HEK293 (cell line): ENCODE measurements at regions not wholly inside any gene's neighbourhood (a gene's known extent, or its start where the extent isn't known, plus 50 kb on each side); places are given as distances from the start of the nearest gene placed in this dataset.

Experiments
- CTCF ChIA-PET: fragments of 350-600 bp; formaldehyde crosslinking; extraction: SDS; loops from one replicate; lab custom pipeline; 2021; ENCODE audit warnings: antibody characterized with exemption; lab: Yijun Ruan, JAX
- POLR2A ChIA-PET: fragments of 300-600 bp; formaldehyde crosslinking; extraction: SDS; loops from one replicate; lab custom pipeline; 2020; ENCODE audit warnings: antibody characterized with exemption, inconsistent platforms; lab: Yijun Ruan, JAX
- H3K27ac ChIP-seq: fragments of 200-500 bp; sonication (Bioruptor generic); 2 replicates; pipeline ENCODE4 v1.5.1; 2014; ENCODE audit warnings: low read depth, low read length, control low read depth, inconsistent platforms; ENCODE audit errors: extremely low read depth
- H3K36me3 ChIP-seq, 2 experiments: fragments of 200-500 bp in 1 of 2; sonication (Bioruptor generic) in 1 of 2; 1 replicate in 1 of 2; 2 replicates in 1 of 2; pipeline ENCODE4 v1.5.1; 2014 to 2017; ENCODE audit warnings: inconsistent platforms in 2 of 2, low read length in 2 of 2; ENCODE audit not compliant: control insufficient read depth in 2 of 2, insufficient read depth in 1 of 2
- H3K4me1 ChIP-seq: fragments of 200-500 bp; sonication (Bioruptor generic); 2 replicates; pipeline ENCODE4 v1.5.1; 2014; ENCODE audit warnings: mild to moderate bottlenecking, low read length, inconsistent platforms; ENCODE audit not compliant: control insufficient read depth, insufficient read depth
- H3K4me3 ChIP-seq: 2 replicates; pipeline ENCODE4 v1.5.1; 2011; ENCODE audit warnings: low read depth, mild to moderate bottlenecking, control low read depth, low read length, moderate library complexity
- H3K9me3 ChIP-seq: fragments of 200-500 bp; sonication (Bioruptor generic); 2 replicates; pipeline ENCODE4 v1.5.1; 2014; ENCODE audit warnings: low read depth, low read length, inconsistent platforms; ENCODE audit not compliant: control insufficient read depth, insufficient read depth
- GLI2 ChIP-seq: fragments of 450-650 bp; formaldehyde crosslinking; IDR thresholded peaks from 2 replicates; pipeline ENCODE4; 2017; ENCODE audit warnings: missing biosample characterization, missing genetic modification characterization, low read depth, borderline replicate concordance
- MEIS1 ChIP-seq: sonication (generic); formaldehyde crosslinking; IDR thresholded peaks from 2 replicates; pipeline ENCODE4 v1.8.1; 2022; ENCODE audit warnings: missing genetic modification reagents, mild to moderate bottlenecking, borderline replicate concordance
- OVOL3 ChIP-seq: fragments of 450-650 bp; formaldehyde crosslinking; IDR thresholded peaks from 2 replicates; pipeline ENCODE4 v1.5.1; 2016; ENCODE audit warnings: missing biosample characterization, missing genetic modification characterization
- ZFP37 ChIP-seq: fragments of 450-650 bp; formaldehyde crosslinking; IDR thresholded peaks from 2 replicates; pipeline ENCODE4 v1.5.1; 2016; ENCODE audit warnings: missing biosample characterization, missing genetic modification characterization
- ZFP41 ChIP-seq: fragments of 450-650 bp; formaldehyde crosslinking; IDR thresholded peaks from 2 replicates; pipeline ENCODE4 v1.5.1; 2016; ENCODE audit warnings: missing biosample characterization, missing genetic modification characterization, borderline replicate concordance
- ZNF114 ChIP-seq: fragments of 450-650 bp; formaldehyde crosslinking; IDR thresholded peaks from 2 replicates; pipeline ENCODE4 v1.5.0; 2017; ENCODE audit warnings: missing biosample characterization, missing genetic modification characterization
- ZNF23 ChIP-seq: fragments of 450-650 bp; formaldehyde crosslinking; IDR thresholded peaks from 2 replicates; pipeline ENCODE4 v1.5.1; 2016; ENCODE audit warnings: missing biosample characterization, missing genetic modification characterization, borderline replicate concordance
- ZNF274 ChIP-seq, 2 experiments: fragments of 200-500 bp in 1 of 2; fragments of 450-650 bp in 1 of 2; sonication (Bioruptor generic) in 1 of 2; formaldehyde crosslinking in 1 of 2; IDR thresholded peaks; 2 replicates each; pipeline versions ENCODE4 v1.5.1 to v1.6.1; 2014 to 2016; ENCODE audit warnings: borderline replicate concordance in 1 of 2, inconsistent platforms in 1 of 2, low read length in 1 of 2, missing biosample characterization in 1 of 2, missing genetic modification characterization in 1 of 2
- ZNF292 ChIP-seq: fragments of 450-650 bp; formaldehyde crosslinking; IDR thresholded peaks from 2 replicates; pipeline ENCODE4 v1.5.1; 2016; ENCODE audit warnings: low read depth, missing biosample characterization, missing genetic modification characterization, borderline replicate concordance
- ZNF302 ChIP-seq: fragments of 450-650 bp; formaldehyde crosslinking; IDR thresholded peaks from 2 replicates; pipeline ENCODE4 v1.5.1; 2016; ENCODE audit warnings: missing biosample characterization, missing genetic modification characterization, low read depth
- ZNF37A ChIP-seq: fragments of 450-650 bp; IDR thresholded peaks from 2 replicates; pipeline ENCODE4 v1.5.1; 2018; ENCODE audit warnings: missing biosample characterization, missing genetic modification characterization
- ZNF391 ChIP-seq: fragments of 450-650 bp; formaldehyde crosslinking; IDR thresholded peaks from 2 replicates; pipeline ENCODE4 v1.5.1; 2016; ENCODE audit warnings: low read depth, missing biosample characterization, missing genetic modification characterization, borderline replicate concordance
- ZNF404 ChIP-seq: fragments of 450-650 bp; formaldehyde crosslinking; IDR thresholded peaks from 2 replicates; pipeline ENCODE4 v1.5.1; 2017; ENCODE audit warnings: missing biosample characterization, missing genetic modification characterization
- ZNF433 ChIP-seq: fragments of 450-650 bp; formaldehyde crosslinking; IDR thresholded peaks from 2 replicates; pipeline ENCODE4 v1.5.1; 2016; ENCODE audit warnings: missing biosample characterization, missing genetic modification characterization, low read depth
- ZNF48 ChIP-seq: fragments of 450-650 bp; formaldehyde crosslinking; IDR thresholded peaks from 2 replicates; pipeline ENCODE4 v1.5.1; 2016; ENCODE audit warnings: missing biosample characterization, missing genetic modification characterization
- ZNF501 ChIP-seq: fragments of 450-650 bp; formaldehyde crosslinking; IDR thresholded peaks from 2 replicates; pipeline ENCODE4 v1.5.1; 2016; ENCODE audit warnings: missing biosample characterization, missing genetic modification characterization
- ZNF529 ChIP-seq: fragments of 450-650 bp; formaldehyde crosslinking; IDR thresholded peaks from 2 replicates; pipeline ENCODE4 v1.5.1; 2017; ENCODE audit warnings: missing genetic modification characterization, missing biosample characterization; ENCODE audit not compliant: insufficient replicate concordance
- ZNF530 ChIP-seq: fragments of 450-650 bp; formaldehyde crosslinking; IDR thresholded peaks from 2 replicates; pipeline ENCODE4 v1.5.1; 2016; ENCODE audit warnings: low read depth, missing biosample characterization, missing genetic modification characterization
- ZSCAN23 ChIP-seq: fragments of 450-650 bp; formaldehyde crosslinking; IDR thresholded peaks from 2 replicates; pipeline ENCODE4 v1.5.1; 2016; ENCODE audit warnings: missing biosample characterization, missing genetic modification characterization
- TF ChIP-seq, protein P1 (sequence below): fragments of 450-650 bp; formaldehyde crosslinking; IDR thresholded peaks from 2 replicates; pipeline ENCODE4; 2016; ENCODE audit warnings: missing biosample characterization, missing genetic modification characterization
- TF ChIP-seq, protein P2 (sequence below): fragments of 450-650 bp; formaldehyde crosslinking; IDR thresholded peaks from 2 replicates; pipeline ENCODE4 v1.5.1; 2017; ENCODE audit warnings: missing biosample characterization, missing genetic modification characterization

DNA sequence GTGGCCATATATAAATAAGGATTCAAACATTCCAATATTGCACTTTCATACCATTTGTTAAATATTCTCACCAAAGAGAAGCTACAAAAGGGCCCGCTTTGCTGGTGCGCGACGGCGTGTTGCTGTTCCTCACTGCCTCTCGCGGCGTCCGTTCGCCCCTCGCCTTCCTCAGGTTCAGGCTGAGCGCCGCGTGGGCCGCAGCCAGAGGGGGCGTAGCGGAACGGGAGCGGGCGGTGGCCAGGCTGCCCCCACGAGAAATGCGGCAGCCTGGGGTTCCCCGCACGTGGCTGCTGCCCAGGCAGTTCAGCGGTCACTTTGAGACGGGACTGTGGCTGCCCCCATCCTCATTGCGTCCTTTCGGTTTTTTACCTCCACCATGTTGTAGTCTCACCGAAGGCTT lies 67.3 kb upstream of the VWDE start (continued):
- no peak for TF ChIP-seq MEIS1 (CRISPR knock-in tag)
- no peak for TF ChIP-seq ZNF530 (tag by site-specific recombination)
- no peak for TF ChIP-seq ZNF302 (tag by site-specific recombination)

DNA sequence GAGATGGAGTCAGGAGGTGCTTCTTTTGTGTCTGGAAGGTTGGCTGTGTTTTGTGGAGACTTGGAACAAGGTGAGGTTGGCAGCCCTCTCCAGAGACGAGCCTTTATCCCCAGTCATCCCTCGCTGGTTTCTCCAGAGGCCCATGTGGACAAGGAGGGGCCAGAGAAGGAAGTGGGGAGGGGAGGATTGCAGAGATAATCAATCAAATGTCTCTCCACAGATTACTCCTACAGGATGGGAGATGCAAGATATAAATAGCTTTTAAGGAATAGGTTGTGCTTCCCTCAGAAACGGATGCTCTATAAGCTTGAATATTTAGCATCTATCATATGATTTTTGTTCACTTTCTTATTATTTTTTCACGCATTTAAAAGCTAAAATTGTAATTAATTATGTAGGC lies 70.4 kb upstream of the VWDE start:
- POLR2A ChIA-PET = no interaction called here
- CTCF ChIA-PET = interaction anchor here (2.3 to 5.1 kb wide), 2 partner anchors 16 kb away, joined by 30 to 35 read pairs; no protein-coding TSS in a partner anchor

DNA sequence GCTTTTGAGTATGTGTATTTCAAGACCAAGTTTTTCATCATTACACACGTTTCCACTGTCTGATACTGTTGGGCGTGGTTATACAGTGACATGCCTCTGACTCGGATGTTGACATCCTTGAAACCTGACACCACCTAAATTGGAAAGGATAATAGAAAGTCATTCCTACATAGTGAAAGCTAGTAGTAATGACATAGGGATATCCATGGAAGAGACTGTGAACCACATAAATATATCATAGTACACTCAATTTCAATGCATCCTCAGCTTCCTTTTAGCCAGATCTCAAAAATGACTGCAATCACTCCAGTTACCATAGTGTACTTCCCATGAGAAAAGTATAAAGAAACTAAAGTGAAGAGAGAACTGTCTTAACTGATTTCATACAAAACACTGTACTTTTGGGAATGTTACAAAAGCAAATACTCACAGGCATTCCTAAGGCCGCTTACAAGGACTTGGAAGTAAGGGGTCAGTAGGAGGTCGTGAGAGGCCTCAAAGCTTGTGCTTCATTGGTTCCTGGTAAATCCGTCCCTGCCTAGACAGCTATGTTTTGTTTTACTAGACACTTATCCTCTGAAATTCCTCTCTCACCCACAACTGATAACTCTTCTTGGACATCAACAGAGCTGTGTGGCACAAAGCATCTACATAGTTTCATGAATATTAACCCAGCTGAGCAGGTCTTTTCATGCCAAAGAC lies 71.8 kb upstream of the VWDE start:
- Histone ChIP-seq H3K4me1 (no peaks in the 10 kb centered on the region), H3K9me3 (no peaks in the 10 kb centered on the region), H3K36me3 (no peaks in the 10 kb centered on the region), H3K27ac (no peak overlapping the region), H3K4me3 (no peak overlapping the region)
- ChIA-PET CTCF (interaction anchor here (1.2 to 5.1 kb wide), 6 partner anchors 10 to 19 kb away, joined by 3 to 35 read pairs (median 8); no protein-coding TSS in a partner anchor), POLR2A (no interaction called here)
- TF ChIP-seq, protein P1, sequence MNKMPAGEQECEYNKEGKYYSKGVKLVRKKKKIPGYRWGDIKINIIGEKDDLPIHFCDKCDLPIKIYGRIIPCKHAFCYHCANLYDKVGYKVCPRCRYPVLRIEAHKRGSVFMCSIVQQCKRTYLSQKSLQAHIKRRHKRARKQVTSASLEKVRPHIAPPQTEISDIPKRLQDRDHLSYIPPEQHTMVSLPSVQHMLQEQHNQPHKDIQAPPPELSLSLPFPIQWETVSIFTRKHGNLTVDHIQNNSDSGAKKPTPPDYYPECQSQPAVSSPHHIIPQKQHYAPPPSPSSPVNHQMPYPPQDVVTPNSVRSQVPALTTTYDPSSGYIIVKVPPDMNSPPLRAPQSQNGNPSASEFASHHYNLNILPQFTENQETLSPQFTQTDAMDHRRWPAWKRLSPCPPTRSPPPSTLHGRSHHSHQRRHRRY (tag by site-specific recombination) = no peak
- no peak for TF ChIP-seq ZNF114

More for the DNA sequence above, 70.4 kb upstream of the VWDE start:
- H3K4me3 ChIP-seq = no peak overlapping the region
- no peaks in the 10 kb centered on the region for H3K4me1 ChIP-seq
- H3K9me3 ChIP-seq = no peaks in the 10 kb centered on the region
- no peaks in the 10 kb centered on the region for H3K36me3 ChIP-seq
- no peak for TF ChIP-seq ZNF48 (tag by site-specific recombination)
- TF ChIP-seq, all 188 proteins: peak for 0
- no peak overlapping the region for H3K27ac ChIP-seq

DNA sequence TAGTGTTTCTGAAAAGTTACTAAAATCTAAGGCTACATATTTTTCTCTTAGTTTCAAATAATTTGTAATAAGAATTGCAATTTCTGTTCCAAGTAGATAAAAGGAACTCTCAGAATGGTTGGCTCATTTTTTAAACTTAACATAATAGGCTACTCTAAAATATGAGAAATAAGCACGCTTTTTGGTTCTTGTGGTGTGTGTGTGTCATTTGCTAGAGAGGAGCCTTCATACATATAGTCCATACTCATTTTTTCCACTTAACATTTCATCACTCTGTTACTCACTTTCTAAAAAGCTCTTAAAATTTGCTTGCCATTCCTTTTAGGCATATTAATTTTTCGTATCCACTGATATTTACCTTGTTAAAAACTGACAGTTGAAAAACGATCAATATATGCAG lies 74.0 kb upstream of the VWDE start:
- TF ChIP-seq ZNF37A (tag by site-specific recombination) (no peak), ZNF501 (tag by site-specific recombination) (no peak), ZFP37 (tag by site-specific recombination) (no peak), ZNF530 (tag by site-specific recombination) (no peak), OVOL3 (no peak)
- TF ChIP-seq, all 188 proteins: peak for 0
- no peak overlapping the region for H3K4me3 ChIP-seq
- H3K4me1 ChIP-seq = no peaks in the 10 kb centered on the region
- no peaks in the 10 kb centered on the region for H3K9me3 ChIP-seq
- H3K27ac ChIP-seq = no peak overlapping the region
- H3K36me3 ChIP-seq = no peaks in the 10 kb centered on the region
- POLR2A ChIA-PET = no interaction called here
- CTCF ChIA-PET = interaction anchor here (1.1 to 4.1 kb wide), 3 partner anchors 9 to 20 kb away, joined by 3 to 29 read pairs (median 9); no protein-coding TSS in a partner anchor

DNA sequence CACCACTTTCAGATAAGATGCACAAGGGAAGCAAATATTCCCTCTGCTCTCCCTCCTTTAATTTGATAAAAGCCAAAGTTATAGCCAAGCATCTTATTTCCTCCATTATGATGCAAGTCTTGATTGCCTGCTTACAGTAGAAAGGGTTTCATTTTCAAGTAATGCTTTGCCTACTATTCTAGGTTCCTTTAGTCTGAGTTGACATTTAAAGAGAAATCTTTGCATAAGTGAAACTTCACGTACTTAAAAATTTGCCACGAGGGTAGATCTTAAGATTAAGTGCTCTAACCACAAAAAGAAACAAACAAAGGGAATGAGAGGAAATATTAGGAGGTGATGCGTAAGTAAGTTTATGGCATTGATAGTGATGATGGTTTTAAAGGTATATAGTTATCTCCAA lies 78.1 kb upstream of the VWDE start:
- Histone ChIP-seq H3K4me3 (no peak overlapping the region), H3K4me1 (no peaks in the 10 kb centered on the region), H3K27ac (no peak overlapping the region), H3K9me3 (no peaks in the 10 kb centered on the region), H3K36me3 (no peaks in the 10 kb centered on the region)
- CTCF ChIA-PET = interaction anchor here (0.5 to 3.6 kb wide), 3 partner anchors 15 to 23 kb away, joined by 3 to 32 read pairs (median 3); no protein-coding TSS in a partner anchor
- POLR2A ChIA-PET = no interaction called here
- TF ChIP-seq ZSCAN23 (no peak), ZNF404 (no peak), ZNF292 (tag by site-specific recombination) (no peak), ZNF433 (tag by site-specific recombination) (no peak), GLI2 (no peak), ZNF274 (IDR thresholded peaks at IDR 0.05; ENCODE audit: low read length) (no peak), ZNF274 (tag by site-specific recombination; IDR thresholded peaks at IDR 0.05; ENCODE audit: borderline replicate concordance) (no peak), ZNF23 (tag by site-specific recombination) (no peak), MEIS1 (CRISPR knock-in tag) (no peak), ZNF391 (tag by site-specific recombination) (no peak), ZNF529 (tag by site-specific recombination) (no peak), ZFP41 (tag by site-specific recombination) (no peak)
- TF ChIP-seq, protein P2, sequence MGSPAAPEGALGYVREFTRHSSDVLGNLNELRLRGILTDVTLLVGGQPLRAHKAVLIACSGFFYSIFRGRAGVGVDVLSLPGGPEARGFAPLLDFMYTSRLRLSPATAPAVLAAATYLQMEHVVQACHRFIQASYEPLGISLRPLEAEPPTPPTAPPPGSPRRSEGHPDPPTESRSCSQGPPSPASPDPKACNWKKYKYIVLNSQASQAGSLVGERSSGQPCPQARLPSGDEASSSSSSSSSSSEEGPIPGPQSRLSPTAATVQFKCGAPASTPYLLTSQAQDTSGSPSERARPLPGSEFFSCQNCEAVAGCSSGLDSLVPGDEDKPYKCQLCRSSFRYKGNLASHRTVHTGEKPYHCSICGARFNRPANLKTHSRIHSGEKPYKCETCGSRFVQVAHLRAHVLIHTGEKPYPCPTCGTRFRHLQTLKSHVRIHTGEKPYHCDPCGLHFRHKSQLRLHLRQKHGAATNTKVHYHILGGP = no peak
